ENCODE measurements at regions not wholly inside any gene's neighbourhood (a gene's known extent, or its start where the extent isn't known, plus 50 kb on each side); places are given as distances from the start of the nearest gene placed in this dataset.
"Not testable (repeated sequence)": the region's sequence is repeated elsewhere in the genome, so short reads cannot be mapped to it uniquely, and the experiment has no call there.

GRCh38 chr18:107464-107863, 50.9 kb upstream of the USP14 start:
- TF ChIP-seq CTCF (optimal IDR thresholded peaks at IDR 0.05 in 1 of 3, IDR thresholded peaks at IDR 0.05 in 1 of 3, conservative IDR thresholded peaks at IDR 0.05 in 1 of 3; ENCODE audit: extremely low read depth in 1 of 3, insufficient read depth in 2 of 3, low read length in 3 of 3); EZH2 (IDR thresholded peaks at IDR 0.05; ENCODE audit: low read length): not testable (repeated sequence)

Data from keratinocyte (primary cell).